ENCODE measurements at regions not wholly inside any gene's neighbourhood (a gene's known extent, or its start where the extent isn't known, plus 50 kb on each side); places are given as distances from the start of the nearest gene placed in this dataset.

DNA sequence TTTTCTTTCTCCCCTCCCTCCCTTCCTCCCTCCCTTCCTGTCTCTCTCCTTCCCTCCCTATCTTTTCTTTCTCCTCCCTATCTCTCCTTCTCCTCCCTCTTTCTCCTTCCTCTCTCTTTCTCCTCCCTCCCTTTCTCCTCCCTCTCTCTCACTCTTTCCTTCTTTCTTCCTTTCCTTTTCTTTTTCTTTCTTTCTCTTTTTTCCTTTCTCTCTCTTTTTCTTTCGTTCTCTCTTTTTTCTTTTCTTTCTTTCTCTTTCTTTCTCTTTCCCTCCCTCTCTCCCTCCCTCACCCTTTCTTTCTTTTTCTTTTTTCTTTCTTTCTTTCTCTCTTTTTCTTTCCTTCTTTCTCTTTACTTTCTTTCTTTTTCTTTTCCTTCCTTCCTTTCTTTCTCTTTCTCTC lies 169.7 kb upstream of the LINC00305 start:
- Histone ChIP-seq H3K9me3 (replicated peaks; ENCODE audit: control insufficient read depth, low read depth, low read length) (no peaks in the 10 kb centered on the region), H3K27ac (ENCODE audit: low read length) (no peak overlapping the region), H3K36me3 (ENCODE audit: control insufficient read depth, insufficient read depth, low read length) (no peaks in the 10 kb centered on the region), H3K4me1 (ENCODE audit: control insufficient read depth, insufficient read depth, low read length) (no peaks in the 10 kb centered on the region), H3K4me3 (ENCODE audit: low read length) (no peak overlapping the region), H3K27me3 (ENCODE audit: control insufficient read depth, insufficient read depth, low read length) (no peaks in the 10 kb centered on the region)
- 90% methylated on average over 1 of the region's 1 CpG for WGBS (ENCODE audit: insufficient coverage)
- no peak for DNase-seq

DNA sequence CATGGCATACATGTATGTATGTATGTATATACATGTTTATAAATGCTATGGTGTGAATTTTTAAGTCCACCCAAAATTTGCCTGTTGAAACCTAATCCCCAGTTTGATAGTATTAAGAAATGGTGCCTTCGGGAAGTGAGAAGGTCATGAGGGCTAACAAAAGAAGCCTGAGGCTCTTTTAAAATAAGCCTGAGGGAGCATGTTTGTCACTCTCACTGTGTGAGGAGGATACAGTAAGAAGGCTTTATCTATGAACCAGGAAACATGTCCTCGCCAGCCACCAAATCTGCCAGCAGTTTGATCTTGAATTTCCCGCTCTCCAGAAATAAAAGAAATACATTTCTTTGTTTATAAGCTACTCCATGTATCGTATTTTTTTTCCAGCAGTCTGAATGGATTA lies 163.0 kb upstream of the LINC00305 start:
- no CpG with 5 or more reads among the region's 4 CpGs for WGBS (ENCODE audit: insufficient coverage)
- Histone ChIP-seq H3K9me3 (replicated peaks; ENCODE audit: control insufficient read depth, low read depth, low read length) (no peaks in the 10 kb centered on the region), H3K4me3 (ENCODE audit: low read length) (no peak overlapping the region)

DNA sequence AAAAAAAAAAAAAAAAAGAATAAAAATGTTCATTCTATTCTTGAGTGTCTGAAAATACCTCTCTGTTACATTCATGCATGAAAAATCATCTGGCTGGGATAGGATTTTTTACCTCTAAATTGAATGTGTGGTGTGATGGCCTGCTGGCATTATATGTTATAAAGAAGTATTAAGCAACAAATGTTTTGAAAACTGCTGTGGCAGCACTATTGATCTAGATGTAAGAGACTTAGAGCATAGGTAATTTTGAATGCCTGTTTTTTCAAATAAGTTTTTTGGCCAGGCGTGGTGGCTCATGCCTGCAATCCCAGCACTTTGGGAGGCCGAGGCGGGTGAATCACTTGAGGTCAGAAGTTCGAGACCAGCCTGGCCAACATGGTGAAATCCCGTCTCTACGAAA lies 147.0 kb upstream of the LINC00305 start:
- no peaks in the 10 kb centered on the region for H3K4me1 ChIP-seq (ENCODE audit: control insufficient read depth, insufficient read depth, low read length)
- no peaks in the 10 kb centered on the region for H3K9me3 ChIP-seq (replicated peaks; ENCODE audit: control insufficient read depth, low read depth, low read length)
- DNase-seq, result no peak
- no peak overlapping the region for H3K27ac ChIP-seq (ENCODE audit: low read length)
- 98% methylated on average over 6 of the region's 6 CpGs for WGBS (ENCODE audit: insufficient coverage)
- H3K36me3 ChIP-seq (ENCODE audit: control insufficient read depth, insufficient read depth, low read length), result no peaks in the 10 kb centered on the region
- no peak overlapping the region for H3K4me3 ChIP-seq (ENCODE audit: low read length)
- H3K27me3 ChIP-seq (ENCODE audit: control insufficient read depth, insufficient read depth, low read length), result no peaks in the 10 kb centered on the region

More for the DNA sequence above, 163.0 kb upstream of the LINC00305 start:
- Histone ChIP-seq H3K4me1 (ENCODE audit: control insufficient read depth, insufficient read depth, low read length) (no peaks in the 10 kb centered on the region), H3K27ac (ENCODE audit: low read length) (no peak overlapping the region), H3K27me3 (ENCODE audit: control insufficient read depth, insufficient read depth, low read length) (no peaks in the 10 kb centered on the region), H3K36me3 (ENCODE audit: control insufficient read depth, insufficient read depth, low read length) (no peaks in the 10 kb centered on the region)
- no peak for DNase-seq

DNA sequence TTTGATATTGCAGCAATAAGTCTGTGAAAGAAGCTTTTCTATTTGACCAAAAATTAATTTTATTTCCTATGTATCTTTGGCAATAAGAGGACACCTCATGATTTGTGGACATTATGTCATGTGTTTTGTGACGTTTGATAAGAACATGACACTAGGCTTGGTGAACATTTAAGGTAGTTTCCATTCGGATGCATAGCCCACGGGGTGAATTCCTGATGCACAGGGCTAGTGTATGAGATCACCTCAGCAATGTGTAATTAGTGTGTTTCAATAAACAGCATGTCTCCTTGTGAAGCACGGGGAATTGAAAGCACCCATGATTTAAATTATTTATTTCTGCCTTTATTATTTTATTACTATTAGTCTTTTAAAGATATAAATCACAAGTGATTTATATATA lies 146.1 kb upstream of the LINC00305 start:
- Histone ChIP-seq H3K4me1 (ENCODE audit: control insufficient read depth, insufficient read depth, low read length) (no peaks in the 10 kb centered on the region), H3K4me3 (ENCODE audit: low read length) (no peak overlapping the region), H3K27ac (ENCODE audit: low read length) (no peak overlapping the region), H3K27me3 (ENCODE audit: control insufficient read depth, insufficient read depth, low read length) (no peaks in the 10 kb centered on the region), H3K36me3 (ENCODE audit: control insufficient read depth, insufficient read depth, low read length) (no peaks in the 10 kb centered on the region), H3K9me3 (replicated peaks; ENCODE audit: control insufficient read depth, low read depth, low read length) (no peaks in the 10 kb centered on the region)
- DNase-seq, result no peak
- WGBS (ENCODE audit: insufficient coverage), result 74% methylated on average over 3 of the region's 4 CpGs

DNA sequence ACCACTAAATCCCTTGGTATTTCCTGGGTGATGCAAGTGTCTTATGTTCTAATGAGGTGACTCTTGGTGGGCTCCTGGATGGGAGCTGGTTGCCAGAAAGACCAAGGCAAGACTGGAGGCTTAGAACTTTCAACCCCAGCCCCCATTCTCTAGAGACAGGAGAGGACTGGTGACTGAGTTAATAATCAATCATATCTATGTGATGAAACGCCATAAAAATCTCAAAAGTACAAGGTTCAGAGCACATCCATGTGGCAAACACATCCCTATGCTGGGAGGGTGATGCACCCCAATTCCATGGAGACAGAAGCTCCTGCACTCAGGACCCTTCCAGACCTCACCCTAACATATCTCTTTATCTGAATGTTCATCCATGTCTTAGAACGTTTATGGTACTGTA lies 139.5 kb upstream of the LINC00305 start:
- H3K27ac ChIP-seq (ENCODE audit: low read length), result no peak overlapping the region
- no peaks in the 10 kb centered on the region for H3K36me3 ChIP-seq (ENCODE audit: control insufficient read depth, insufficient read depth, low read length)
- H3K4me1 ChIP-seq (ENCODE audit: control insufficient read depth, insufficient read depth, low read length), result no peaks in the 10 kb centered on the region
- peaks cover 2% of the 10 kb centered on the region for H3K9me3 ChIP-seq (replicated peaks; ENCODE audit: control insufficient read depth, low read depth, low read length)
- 89% methylated on average over 1 of the region's 2 CpGs for WGBS (ENCODE audit: insufficient coverage)
- no peak for DNase-seq
- H3K4me3 ChIP-seq (ENCODE audit: low read length), result no peak overlapping the region
- no peaks in the 10 kb centered on the region for H3K27me3 ChIP-seq (ENCODE audit: control insufficient read depth, insufficient read depth, low read length)

DNA sequence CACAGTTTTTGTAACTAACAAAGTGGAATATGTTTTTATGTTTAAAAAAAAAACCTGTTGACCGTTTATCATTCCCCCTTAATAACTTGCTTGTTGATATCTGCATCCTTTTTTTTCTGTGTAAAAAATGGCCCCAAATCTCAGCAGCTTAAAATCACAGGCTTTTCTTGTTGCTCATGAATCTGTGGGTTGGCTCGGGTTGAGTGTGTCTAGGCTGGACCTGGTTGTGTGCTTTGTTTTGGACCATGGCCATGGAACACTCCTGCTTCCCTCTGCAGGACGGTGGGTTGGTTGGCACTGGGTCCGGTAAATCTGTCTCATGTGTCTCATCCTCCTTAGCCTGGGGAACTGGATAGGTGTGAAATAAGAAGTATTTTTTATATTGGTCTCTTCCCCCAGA lies 139.0 kb upstream of the LINC00305 start:
- Histone ChIP-seq H3K36me3 (ENCODE audit: control insufficient read depth, insufficient read depth, low read length) (no peaks in the 10 kb centered on the region), H3K9me3 (replicated peaks; ENCODE audit: control insufficient read depth, low read depth, low read length) (peaks cover 2% of the 10 kb centered on the region), H3K4me1 (ENCODE audit: control insufficient read depth, insufficient read depth, low read length) (no peaks in the 10 kb centered on the region), H3K27me3 (ENCODE audit: control insufficient read depth, insufficient read depth, low read length) (no peaks in the 10 kb centered on the region), H3K4me3 (ENCODE audit: low read length) (no peak overlapping the region), H3K27ac (ENCODE audit: low read length) (no peak overlapping the region)
- DNase-seq, result no peak
- no CpG with 5 or more reads among the region's 4 CpGs for WGBS (ENCODE audit: insufficient coverage)

DNA sequence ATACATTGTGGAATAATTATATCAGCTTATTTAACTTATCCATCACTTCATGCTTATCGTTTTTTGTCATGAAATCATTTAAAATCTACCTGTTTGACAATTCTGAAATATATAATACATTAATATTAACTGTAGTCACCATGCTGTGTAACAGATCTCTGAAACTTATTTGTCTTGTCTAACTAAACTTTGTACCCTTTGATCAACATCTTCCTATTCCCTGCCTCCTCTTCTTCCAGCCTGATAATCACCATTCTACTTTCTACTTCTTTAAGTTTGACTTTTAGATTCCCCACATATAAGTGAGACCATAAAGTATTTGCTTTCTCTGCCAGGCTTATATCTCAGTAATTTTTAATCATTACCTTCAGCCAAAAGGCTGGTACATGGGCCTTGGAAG lies 134.2 kb upstream of the LINC00305 start:
- H3K9me3 ChIP-seq (replicated peaks; ENCODE audit: control insufficient read depth, low read depth, low read length), result peaks cover 3% of the 10 kb centered on the region
- H3K27ac ChIP-seq (ENCODE audit: low read length), result no peak overlapping the region
- no peak overlapping the region for H3K4me3 ChIP-seq (ENCODE audit: low read length)
- no peak for DNase-seq
- H3K4me1 ChIP-seq (ENCODE audit: control insufficient read depth, insufficient read depth, low read length), result no peaks in the 10 kb centered on the region
- H3K27me3 ChIP-seq (ENCODE audit: control insufficient read depth, insufficient read depth, low read length), result no peaks in the 10 kb centered on the region
- H3K36me3 ChIP-seq (ENCODE audit: control insufficient read depth, insufficient read depth, low read length), result no peaks in the 10 kb centered on the region
- WGBS (ENCODE audit: insufficient coverage), result no CpG with 5 or more reads among the region's 1 CpG

DNA sequence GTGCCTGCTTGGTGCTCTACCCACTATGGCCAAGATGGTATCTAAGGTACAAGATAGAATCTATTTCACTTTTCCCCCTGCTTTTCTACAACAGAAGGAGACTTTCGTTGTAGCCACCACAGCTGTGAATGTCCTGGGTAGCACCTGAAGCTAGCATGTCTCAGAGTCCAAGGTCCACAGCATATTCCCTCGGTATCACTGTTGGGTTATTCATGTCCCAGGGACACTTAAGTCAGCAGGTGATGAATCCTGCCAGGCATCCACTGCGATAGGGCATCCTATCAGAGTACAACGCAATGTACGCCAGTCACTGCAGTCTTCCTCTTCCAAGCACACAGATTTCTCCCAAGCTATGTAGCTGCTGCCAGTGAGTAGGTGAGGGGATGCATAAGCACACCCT lies 129.1 kb upstream of the LINC00305 start:
- Histone ChIP-seq H3K9me3 (replicated peaks; ENCODE audit: control insufficient read depth, low read depth, low read length) (peaks cover 3% of the 10 kb centered on the region), H3K36me3 (ENCODE audit: control insufficient read depth, insufficient read depth, low read length) (no peaks in the 10 kb centered on the region), H3K27me3 (ENCODE audit: control insufficient read depth, insufficient read depth, low read length) (no peaks in the 10 kb centered on the region), H3K27ac (ENCODE audit: low read length) (no peak overlapping the region), H3K4me1 (ENCODE audit: control insufficient read depth, insufficient read depth, low read length) (no peaks in the 10 kb centered on the region), H3K4me3 (ENCODE audit: low read length) (no peak overlapping the region)
- WGBS (ENCODE audit: insufficient coverage), result 100% methylated on average over 2 of the region's 5 CpGs
- DNase-seq, result no peak

DNA sequence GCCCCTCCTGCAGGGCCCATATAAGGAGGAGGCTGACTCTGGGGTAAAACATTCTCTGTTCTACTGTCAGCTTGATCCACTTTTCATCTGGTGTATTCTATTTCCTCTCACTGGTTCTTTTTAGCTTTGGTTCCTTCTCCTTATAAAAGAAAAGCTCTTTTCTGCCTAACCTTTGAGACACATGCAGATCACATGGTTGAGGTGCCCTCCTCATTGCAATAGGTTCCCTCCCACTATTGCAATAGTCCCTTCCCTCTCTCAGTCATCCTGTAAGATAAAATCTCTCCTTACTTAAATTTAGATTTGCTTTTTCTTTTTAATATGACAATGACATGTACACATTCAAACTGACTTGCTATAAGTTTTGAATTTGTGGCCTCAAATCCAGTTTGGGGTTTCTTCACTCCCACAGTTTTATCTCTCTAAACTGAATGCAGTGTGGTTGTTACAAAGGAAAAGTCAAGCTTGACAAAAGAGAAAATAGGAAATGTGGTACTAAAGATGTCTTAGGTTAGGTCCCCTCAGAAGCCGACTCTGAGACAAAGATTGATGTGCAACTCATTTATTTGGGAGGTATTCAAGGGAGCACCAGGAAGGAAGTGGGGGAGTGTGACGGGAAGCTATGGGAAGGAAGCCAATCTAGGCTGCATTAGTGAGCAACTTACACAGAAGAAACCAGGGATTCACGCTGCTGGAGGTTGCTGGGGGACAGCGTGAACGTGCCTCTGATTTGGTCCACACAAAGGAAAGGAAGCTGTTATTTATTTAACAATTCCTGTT lies 127.6 kb upstream of the LINC00305 start:
- H3K27me3 ChIP-seq (ENCODE audit: control insufficient read depth, insufficient read depth, low read length), result no peaks in the 10 kb centered on the region
- H3K4me3 ChIP-seq (ENCODE audit: low read length), result no peak overlapping the region
- H3K36me3 ChIP-seq (ENCODE audit: control insufficient read depth, insufficient read depth, low read length), result no peaks in the 10 kb centered on the region
- DNase-seq, result peak; percentile 48
- peaks cover 2% of the 10 kb centered on the region for H3K9me3 ChIP-seq (replicated peaks; ENCODE audit: control insufficient read depth, low read depth, low read length)
- WGBS (ENCODE audit: insufficient coverage), result 25% methylated on average over 2 of the region's 5 CpGs
- peak overlapping the region; percentile 48 for H3K27ac ChIP-seq (ENCODE audit: low read length)
- no peaks in the 10 kb centered on the region for H3K4me1 ChIP-seq (ENCODE audit: control insufficient read depth, insufficient read depth, low read length)

DNA sequence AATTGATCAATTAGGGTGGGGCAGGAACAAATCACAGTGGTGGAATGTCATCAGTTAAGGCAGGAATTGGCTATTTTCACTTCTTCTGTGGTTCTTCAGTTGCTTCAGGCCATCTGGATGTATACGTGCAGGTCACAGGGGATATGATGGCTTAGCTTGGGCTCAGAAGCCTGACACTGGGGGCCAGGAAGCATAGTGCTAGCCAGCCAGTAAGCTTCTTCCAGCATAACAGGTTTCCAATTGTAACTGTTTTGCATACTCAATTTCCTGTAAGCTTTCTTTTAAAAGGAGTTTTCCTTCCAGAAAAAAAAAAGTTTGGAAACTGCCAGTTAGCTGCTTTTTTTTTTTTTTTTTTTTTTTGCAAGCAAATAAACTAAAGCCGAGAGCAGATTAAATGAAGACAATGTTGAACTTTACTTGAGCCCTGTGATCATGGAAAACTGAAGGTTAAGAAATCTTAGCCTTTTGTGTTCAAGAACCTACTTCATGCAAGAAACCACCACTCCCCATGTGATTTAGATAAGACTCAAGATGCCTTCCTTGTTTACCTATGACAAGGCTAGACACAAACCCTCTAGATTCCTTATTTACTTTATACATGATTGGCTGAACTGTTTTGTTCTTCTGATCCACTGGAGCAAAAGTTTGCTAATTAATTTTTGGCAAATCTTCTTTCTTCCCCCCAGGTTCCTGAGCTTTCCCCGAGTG lies 126.9 kb upstream of the LINC00305 start:
- WGBS (ENCODE audit: insufficient coverage), result no CpG with 5 or more reads among the region's 3 CpGs
- H3K4me3 ChIP-seq (ENCODE audit: low read length), result no peak overlapping the region
- no peak overlapping the region for H3K27ac ChIP-seq (ENCODE audit: low read length)
- no peaks in the 10 kb centered on the region for H3K9me3 ChIP-seq (replicated peaks; ENCODE audit: control insufficient read depth, low read depth, low read length)
- H3K36me3 ChIP-seq (ENCODE audit: control insufficient read depth, insufficient read depth, low read length), result no peaks in the 10 kb centered on the region
- DNase-seq, result peak; percentile 37
- no peaks in the 10 kb centered on the region for H3K27me3 ChIP-seq (ENCODE audit: control insufficient read depth, insufficient read depth, low read length)
- H3K4me1 ChIP-seq (ENCODE audit: control insufficient read depth, insufficient read depth, low read length), result no peaks in the 10 kb centered on the region

All from muscle of leg (tissue), 3 donors.